ES-I3 (cell line): ENCODE measurements at regions not wholly inside any gene's neighbourhood (a gene's known extent, or its start where the extent isn't known, plus 50 kb on each side); places are given as distances from the start of the nearest gene placed in this dataset.

Source experiments
- H3K36me3 ChIP-seq: 2 replicates; pipeline ENCODE4 v1.6.1; 2013; ENCODE audit warnings: mild to moderate bottlenecking, low read length, control low read depth, moderate library complexity; ENCODE audit not compliant: insufficient read depth
- H3K4me1 ChIP-seq: 2 replicates; pipeline ENCODE4 v1.6.1; 2013; ENCODE audit warnings: mild to moderate bottlenecking, control low read depth, low read length; ENCODE audit not compliant: insufficient read depth
- H3K9ac ChIP-seq: 2 replicates; pipeline ENCODE4 v1.6.1; 2013; ENCODE audit warnings: low read depth, mild to moderate bottlenecking, low read length, moderate library complexity
- H3K9me3 ChIP-seq: 2 replicates; pipeline ENCODE4 v1.6.1; 2013; ENCODE audit warnings: mild to moderate bottlenecking, low read length, moderate library complexity; ENCODE audit not compliant: control insufficient read depth, insufficient read depth

DNA sequence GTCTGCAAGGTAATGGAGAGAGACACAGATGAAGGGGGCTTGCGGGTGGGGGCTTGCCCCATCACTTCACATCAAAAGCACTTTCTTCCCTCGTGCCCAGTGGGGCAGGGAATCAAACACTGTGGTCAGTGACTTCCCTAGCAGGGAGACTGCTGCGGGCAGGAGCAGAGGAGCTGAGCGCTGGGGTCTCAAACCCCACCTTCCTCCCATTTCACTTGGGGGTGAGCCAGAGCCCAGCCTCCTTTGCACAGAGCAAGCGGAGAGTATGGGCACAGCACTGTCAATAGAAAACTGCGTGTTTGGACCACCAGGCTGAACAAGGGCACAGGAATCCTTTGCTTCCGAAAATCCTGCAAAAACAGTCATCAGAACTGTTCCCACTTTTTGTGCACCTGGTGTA lies 355.8 kb upstream of the MKI67 start:
- Histone ChIP-seq H3K4me1 (no peaks in the 10 kb centered on the region), H3K9ac (no peak overlapping the region), H3K9me3 (no peaks in the 10 kb centered on the region), H3K36me3 (no peaks in the 10 kb centered on the region)

DNA sequence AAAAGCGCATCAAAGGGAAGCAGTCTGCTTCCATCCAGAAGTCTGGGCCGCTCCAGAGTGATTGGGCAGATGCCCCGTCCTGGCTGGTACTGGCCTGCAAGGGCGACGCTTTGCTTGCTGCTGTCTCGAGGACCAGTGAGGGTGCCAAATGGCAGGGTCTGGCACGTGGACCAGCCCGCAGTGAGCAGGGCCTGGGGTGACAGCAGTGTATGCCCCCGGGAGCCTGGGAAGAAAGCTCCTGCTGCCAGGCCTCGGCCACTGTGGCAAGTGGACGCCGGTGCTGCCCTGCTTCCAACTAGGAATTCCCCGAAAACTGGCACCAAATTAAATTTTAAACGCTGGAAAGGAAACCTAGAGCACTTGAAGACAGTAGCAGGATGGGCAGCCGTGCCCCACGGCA lies 357.0 kb upstream of the MKI67 start:
- H3K9me3 ChIP-seq = no peaks in the 10 kb centered on the region; the same call in 1 of the 2 replicates
- no peaks in the 10 kb centered on the region for H3K4me1 ChIP-seq

DNA sequence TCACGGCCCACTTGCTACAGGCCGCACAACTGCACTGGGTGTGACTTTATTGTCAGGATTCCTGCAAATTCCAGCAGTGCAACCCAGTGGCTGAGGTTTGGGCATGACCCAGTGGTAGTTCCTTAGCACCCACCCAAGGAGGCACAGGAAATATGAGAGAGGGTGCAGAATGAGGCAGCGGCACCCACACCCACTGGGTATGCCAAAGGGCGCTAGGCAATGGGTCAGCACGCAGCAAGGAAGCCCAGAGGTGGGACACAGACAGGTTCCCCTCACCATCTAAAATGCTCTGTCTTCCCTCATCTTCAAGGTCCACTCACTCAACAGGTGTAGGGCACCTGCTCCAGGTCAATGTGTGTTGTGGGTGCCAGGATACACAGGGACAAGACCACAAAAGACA lies 357.8 kb upstream of the MKI67 start:
- H3K9me3 ChIP-seq = no peaks in the 10 kb centered on the region; the same call in 1 of the 2 replicates
- no peaks in the 10 kb centered on the region for H3K36me3 ChIP-seq
- no peaks in the 10 kb centered on the region for H3K4me1 ChIP-seq
- no peak overlapping the region for H3K9ac ChIP-seq

More for the DNA sequence above, 357.0 kb upstream of the MKI67 start:
- no peaks in the 10 kb centered on the region for H3K36me3 ChIP-seq
- no peak overlapping the region for H3K9ac ChIP-seq

DNA sequence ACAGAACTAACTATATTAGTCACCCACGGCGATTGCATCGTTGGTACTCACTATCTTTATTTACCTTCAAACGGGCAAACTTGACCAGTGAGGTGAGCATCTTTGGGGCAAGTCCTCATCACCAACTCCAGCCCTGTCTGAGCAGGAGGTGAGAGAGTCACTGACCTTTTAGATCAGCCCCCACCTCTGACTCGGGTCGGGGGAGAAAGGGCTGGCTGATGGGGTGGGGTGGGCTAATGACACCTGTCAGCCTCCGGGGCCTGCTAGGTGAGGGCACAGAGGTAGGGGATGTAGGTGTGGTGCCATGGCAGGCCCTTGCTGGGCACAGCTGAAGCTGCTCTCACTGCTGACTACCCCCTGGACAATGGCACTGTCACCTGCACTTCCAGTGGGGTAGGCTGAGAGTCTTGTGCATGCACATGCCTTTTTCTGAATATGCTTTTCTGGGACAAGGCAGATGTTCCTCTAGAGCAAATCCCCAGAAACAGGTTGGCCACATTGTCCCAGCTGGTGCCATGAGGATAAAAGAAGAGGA lies 359.5 kb upstream of the MKI67 start:
- H3K9me3 ChIP-seq = no peaks in the 10 kb centered on the region; the same call in 1 of the 2 replicates
- H3K9ac ChIP-seq = no peak overlapping the region
- H3K36me3 ChIP-seq = no peaks in the 10 kb centered on the region
- H3K4me1 ChIP-seq = no peaks in the 10 kb centered on the region

DNA sequence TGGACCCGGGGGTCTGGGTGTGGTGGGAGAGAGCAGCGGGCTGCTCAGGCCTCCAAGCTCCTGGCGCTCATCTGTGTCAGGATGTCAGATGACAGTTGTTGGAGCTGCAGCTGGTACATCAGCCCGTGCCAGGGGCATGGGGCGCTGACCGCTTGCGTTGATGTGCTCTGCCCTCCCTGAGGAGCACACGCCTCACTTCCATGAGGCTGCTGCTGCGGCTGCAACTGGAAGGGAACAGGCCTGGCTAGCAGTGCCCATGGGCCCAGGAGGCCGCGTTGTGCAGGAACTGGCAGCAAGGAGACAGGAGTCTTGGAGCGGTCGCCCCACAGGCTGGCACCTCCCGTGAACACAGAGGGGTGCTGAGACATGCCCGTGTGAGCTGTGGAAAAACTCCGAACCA lies 361.3 kb upstream of the MKI67 start:
- Histone ChIP-seq H3K36me3 (no peaks in the 10 kb centered on the region), H3K9me3 (no peaks in the 10 kb centered on the region; the same call in 1 of the 2 replicates), H3K4me1 (no peaks in the 10 kb centered on the region), H3K9ac (no peak overlapping the region)

DNA sequence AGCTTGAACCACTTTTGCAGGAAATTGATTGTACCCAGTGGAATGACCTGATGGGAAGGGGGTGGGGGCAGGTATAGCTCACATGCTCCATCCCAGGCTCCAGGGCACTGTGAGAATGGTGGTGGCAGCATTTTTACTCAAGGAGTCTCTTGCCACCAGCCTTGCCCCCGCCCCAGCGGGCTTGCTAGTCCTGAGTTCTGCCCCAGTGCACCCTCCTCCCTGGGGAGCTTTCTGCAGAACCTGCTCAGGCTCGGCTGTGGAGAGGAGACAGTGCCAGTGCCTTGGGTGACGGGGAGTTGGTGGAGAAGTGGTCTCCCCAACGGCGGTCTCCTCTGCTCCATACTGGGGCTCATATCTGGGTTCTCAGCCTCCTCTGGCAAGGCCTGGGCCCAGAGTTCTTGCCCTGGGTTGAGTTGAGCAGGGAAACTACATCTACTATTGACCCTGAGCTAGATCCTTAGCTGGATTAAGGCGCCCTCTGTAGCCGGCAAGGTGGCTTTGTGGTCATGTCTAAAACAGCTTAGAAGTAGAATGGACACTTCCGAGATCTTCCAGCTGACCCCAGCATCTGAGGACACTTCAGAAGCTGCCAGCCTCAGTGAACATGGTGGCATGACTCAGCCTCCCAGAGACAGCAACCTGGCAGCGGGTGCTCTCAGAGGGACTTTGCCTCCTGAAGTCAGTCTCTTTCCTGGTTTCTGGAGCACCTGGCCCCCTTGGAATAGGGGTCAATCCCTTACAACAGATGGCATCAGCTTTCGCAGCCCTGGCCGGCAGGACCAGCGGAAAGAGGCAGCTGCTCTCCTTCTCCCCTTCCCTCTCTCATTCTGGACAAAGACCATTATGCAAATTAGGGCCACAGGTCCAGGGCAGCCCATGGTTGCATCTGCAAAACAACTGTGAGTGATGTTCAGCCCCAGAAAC lies 363.4 kb upstream of the MKI67 start:
- H3K36me3 ChIP-seq = no peaks in the 10 kb centered on the region
- H3K9ac ChIP-seq = no peak overlapping the region
- no peaks in the 10 kb centered on the region for H3K4me1 ChIP-seq
- no peaks in the 10 kb centered on the region; the same call in 1 of the 2 replicates for H3K9me3 ChIP-seq

DNA sequence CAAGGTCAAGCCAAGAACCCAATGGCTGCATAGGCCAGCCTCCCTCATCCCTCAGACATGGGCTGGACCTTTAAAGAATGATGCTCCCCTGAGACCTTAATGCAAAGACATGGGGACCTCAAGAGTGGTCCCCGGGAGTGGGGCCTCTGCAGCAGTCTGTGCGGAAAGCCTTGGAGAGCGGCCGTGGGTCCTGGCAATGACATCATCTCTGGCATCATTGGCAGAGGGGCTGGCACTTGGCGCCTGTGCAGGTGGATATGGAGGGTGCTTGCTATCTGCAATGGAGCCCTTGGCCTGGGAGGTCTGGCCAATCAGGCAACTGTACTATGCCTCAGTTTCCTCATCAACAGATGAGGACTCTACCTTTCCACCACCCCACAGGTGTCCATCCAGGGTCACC lies 365.5 kb upstream of the MKI67 start:
- H3K9me3 ChIP-seq = no peaks in the 10 kb centered on the region; the same call in 1 of the 2 replicates
- no peaks in the 10 kb centered on the region for H3K36me3 ChIP-seq

DNA sequence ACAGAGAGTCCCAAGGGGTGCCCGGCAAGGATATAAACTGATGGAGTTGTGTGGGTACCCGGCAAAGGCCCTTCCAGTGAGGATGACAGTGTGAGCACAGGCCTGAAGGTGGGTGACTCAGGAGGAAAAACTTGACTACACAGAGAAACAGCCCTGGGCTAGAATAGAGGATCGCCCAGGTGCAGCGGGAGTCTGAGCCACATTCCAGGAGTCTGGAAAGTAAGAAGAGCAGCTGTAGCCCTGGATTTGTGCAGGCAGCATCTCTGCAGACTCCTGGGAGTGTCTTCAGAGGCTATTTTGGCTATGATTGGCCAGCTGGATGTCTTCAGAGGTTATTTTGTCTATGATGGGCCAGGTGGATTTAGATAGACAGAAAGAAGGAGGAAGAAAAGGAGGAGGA lies 367.6 kb upstream of the MKI67 start:
- H3K9ac ChIP-seq = no peak overlapping the region
- no peaks in the 10 kb centered on the region for H3K9me3 ChIP-seq
- H3K36me3 ChIP-seq = no peaks in the 10 kb centered on the region
- no peaks in the 10 kb centered on the region for H3K4me1 ChIP-seq

More for the DNA sequence above, 365.5 kb upstream of the MKI67 start:
- Histone ChIP-seq H3K4me1 (no peaks in the 10 kb centered on the region), H3K9ac (no peak overlapping the region)

DNA sequence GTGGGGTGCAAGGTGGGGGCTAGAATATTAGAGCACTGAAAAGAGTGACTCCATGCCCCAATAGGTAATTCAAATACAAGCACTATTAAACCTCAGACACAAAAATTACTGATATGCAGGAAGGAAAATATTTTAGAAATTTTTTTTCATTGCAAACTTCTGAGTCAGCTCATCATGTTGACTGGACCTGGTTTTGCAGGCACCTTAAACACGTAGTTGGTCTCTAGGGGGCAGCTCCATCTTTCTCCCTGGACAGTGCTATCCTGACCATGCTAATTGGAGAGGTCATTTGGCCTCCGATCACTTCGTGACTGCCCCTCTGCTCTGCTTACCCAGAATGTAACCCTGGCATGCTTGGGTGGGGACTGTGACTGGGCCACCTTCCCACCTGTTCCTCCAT lies 368.4 kb upstream of the MKI67 start:
- no peak overlapping the region for H3K9ac ChIP-seq
- no peaks in the 10 kb centered on the region for H3K4me1 ChIP-seq
- no peaks in the 10 kb centered on the region for H3K36me3 ChIP-seq
- H3K9me3 ChIP-seq = no peaks in the 10 kb centered on the region

DNA sequence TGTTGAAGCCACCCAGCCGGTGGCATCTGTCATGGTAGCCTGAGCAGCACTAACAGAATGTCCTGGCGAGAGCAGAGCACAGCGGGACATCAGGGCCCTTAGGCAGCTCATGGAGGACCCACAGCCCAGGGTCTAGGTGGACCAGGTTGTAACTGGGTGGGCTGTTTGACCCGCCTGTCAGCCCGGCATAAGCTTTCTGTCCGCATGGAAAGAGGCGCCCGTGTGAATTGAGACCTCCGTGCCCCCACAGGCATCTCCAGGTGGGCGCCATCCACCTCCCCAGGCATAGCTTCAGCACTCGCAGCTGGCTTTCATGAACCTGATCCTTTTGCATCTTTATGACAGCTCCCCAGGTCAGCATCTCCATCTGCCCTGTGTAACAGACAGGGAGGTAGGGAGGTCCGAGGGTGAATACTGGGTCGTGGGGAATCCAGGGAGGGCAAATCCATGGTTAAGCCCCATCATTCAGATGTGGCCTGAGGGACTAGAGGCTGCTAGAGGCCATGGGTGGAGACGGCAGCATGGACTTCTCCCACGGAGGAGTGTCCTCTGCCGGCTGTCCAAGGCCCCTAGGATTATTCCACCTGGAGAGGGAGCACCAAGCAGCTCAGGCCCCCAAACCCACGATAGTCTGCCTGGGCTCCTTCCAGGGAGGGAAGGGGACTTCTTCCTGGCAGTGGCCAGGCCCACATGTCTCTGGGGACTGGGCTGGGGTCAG lies 371.6 kb upstream of the MKI67 start:
- no peaks in the 10 kb centered on the region for H3K36me3 ChIP-seq
- no peaks in the 10 kb centered on the region for H3K9me3 ChIP-seq
- H3K9ac ChIP-seq = no peak overlapping the region
- no peaks in the 10 kb centered on the region for H3K4me1 ChIP-seq

DNA sequence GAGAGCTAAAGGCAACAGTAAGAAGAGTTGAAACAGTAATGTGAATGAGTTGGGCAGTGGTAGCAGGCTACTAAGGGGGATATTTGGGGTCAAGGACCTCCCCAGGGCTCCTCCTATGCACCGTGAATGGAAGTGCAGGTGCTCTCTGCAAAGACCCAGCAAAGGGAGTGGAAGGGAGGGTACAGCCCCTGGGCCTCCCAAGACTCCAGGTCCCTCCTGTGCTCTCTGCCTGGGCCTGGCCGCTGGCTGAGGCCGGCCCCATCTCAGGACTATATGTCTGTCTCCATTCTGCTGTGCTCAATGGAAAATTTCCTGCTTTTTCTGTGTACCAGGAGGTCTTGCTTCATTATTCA lies 372.1 kb upstream of the MKI67 start:
- Histone ChIP-seq H3K9ac (no peak overlapping the region), H3K36me3 (no peaks in the 10 kb centered on the region), H3K9me3 (no peaks in the 10 kb centered on the region), H3K4me1 (no peaks in the 10 kb centered on the region)

DNA sequence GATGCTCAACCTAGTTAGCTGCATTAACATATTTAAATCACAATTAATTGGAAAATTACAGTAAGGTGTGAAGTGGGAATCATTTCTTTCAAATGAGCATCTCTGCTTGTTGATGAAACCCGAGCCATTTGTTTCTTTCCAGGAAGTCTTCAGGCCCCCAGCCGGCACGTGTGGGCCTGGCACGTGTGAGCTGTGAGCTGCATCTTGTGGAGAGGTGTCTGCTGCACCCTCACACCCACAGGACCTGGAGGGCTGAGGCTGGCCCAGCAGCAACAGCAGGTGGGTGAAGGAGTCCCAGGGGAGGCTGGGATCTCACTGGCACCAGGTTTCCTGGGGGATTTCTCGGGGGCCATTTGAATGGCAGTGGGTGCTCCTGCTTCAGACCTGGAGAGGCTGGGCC lies 372.5 kb upstream of the MKI67 start:
- H3K36me3 ChIP-seq = no peaks in the 10 kb centered on the region
- H3K9me3 ChIP-seq = no peaks in the 10 kb centered on the region
- no peaks in the 10 kb centered on the region for H3K4me1 ChIP-seq
- no peak overlapping the region for H3K9ac ChIP-seq

DNA sequence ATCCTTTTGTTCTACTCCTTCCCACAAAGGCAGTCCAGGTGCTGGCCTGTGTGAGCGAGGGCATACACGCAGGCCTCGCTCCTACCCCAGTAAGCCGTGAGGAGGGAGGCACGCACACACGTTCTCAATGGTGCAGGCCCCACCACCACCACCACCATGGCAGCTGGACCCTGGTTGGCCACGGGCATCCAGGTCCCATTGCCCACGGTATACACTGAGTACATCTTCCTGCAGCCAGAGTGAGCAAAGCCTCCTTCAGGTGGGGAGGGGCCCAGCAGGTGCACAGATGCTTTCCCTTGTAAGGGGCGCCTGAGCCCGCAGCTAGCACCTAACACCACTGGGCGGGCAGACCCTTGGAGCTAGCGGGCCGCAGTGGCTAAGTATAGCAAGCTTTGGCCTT lies 373.3 kb upstream of the MKI67 start:
- Histone ChIP-seq H3K9me3 (no peaks in the 10 kb centered on the region), H3K4me1 (no peaks in the 10 kb centered on the region), H3K36me3 (no peaks in the 10 kb centered on the region), H3K9ac (no peak overlapping the region)

DNA sequence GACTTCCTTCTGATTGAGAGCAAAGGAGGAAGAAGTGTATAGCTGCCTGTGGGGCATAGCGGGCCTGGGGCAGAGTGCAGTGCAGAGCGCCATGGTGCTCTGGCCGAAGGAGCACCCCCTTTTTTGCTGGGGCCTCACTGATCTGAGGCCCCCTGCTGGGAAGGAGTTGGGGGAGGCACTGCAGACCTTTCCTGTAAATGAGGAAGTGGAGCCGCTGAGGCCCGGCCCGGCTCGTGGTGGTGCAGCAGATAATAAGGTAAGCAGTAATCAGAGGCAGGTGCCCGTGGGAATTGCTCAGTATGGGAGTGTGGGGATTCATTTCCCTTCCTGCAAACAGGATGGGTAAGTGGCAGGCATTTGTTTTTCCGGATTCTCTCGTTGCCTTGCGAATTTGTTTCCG lies 373.7 kb upstream of the MKI67 start:
- H3K9me3 ChIP-seq = no peaks in the 10 kb centered on the region
- H3K9ac ChIP-seq = no peak overlapping the region
- no peaks in the 10 kb centered on the region for H3K36me3 ChIP-seq
- H3K4me1 ChIP-seq = no peaks in the 10 kb centered on the region

DNA sequence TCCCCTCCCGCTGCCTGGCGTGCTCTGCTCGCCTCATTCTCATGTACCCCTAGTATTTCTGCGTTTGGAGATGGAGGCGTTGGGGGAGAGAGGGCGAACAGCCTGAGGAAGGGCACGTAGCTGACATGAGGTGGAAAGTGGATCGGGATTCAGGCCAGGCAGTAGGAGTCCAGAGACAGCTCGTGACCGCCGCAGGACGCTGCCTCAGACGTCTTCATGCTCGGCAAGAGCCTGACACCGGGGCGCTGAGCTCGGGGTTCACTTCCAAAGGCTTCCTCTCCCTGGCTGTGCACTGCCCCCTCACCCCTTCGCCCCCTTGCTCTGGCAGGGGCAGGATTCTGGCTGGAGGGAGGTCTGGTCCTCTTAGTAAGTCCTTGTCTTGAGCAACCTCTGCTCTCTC lies 374.4 kb upstream of the MKI67 start:
- Histone ChIP-seq H3K9me3 (no peaks in the 10 kb centered on the region), H3K9ac (no peak overlapping the region), H3K36me3 (no peaks in the 10 kb centered on the region), H3K4me1 (no peaks in the 10 kb centered on the region)
